ENCODE measurements at regions not wholly inside any gene's neighbourhood (a gene's known extent, or its start where the extent isn't known, plus 50 kb on each side); places are given as distances from the start of the nearest gene placed in this dataset.

- H3K36me3 Mint-ChIP-seq, result peaks cover 1% of the 10 kb centered on the region
- H3K4me3 Mint-ChIP-seq, result no peak overlapping the region
- no peaks in the 10 kb centered on the region for H3K9me3 Mint-ChIP-seq
- H3K27ac Mint-ChIP-seq, result no peak overlapping the region
- H3K4me1 Mint-ChIP-seq, result peaks cover 27% of the 10 kb centered on the region
- no peaks in the 10 kb centered on the region for H3K27me3 Mint-ChIP-seq
These were observed 215.9 kb downstream of the MDFIC start for GRCh38 chr7:115137816-115138215.

- Mint-ChIP-seq H3K9me3 (no peaks in the 10 kb centered on the region), H3K36me3 (peaks cover 1% of the 10 kb centered on the region), H3K4me1 (peaks cover 27% of the 10 kb centered on the region), H3K4me3 (no peak overlapping the region), H3K27me3 (no peaks in the 10 kb centered on the region), H3K27ac (no peak overlapping the region)
These were observed 215.0 kb downstream of the MDFIC start for GRCh38 chr7:115136796-115137443.

DNA sequence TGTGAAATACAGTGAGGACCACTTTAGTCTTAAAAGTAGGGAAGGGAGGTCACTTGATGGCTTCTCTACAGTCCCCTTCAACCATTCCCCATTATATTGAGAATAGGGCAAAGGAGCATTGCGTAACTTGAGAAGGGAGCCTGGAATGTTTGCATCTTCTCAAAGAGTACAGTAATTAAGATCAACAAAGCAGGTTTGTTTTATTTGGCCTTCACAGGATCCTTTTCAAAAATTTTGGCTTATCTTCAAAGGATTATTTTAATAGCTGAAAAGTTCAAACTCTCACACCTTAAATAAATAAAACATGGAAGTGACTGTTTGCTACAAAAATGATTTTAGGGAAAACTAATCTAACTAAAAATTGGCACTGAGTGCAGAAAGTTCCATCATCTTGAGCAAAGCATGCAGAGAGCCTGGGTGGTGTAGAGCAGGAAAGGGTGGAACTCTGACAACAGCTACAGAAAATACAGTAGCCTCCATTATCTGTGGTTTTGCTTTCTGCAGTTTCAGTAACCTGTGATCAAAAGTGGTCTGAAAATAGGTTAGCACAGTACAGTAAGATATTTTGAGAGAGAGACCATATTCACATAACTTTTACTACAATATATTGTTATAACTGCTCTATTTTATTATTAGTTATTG, 214.0 kb downstream of the MDFIC start:
- no peaks in the 10 kb centered on the region for H3K9me3 Mint-ChIP-seq
- peaks cover 27% of the 10 kb centered on the region for H3K4me1 Mint-ChIP-seq
- H3K4me3 Mint-ChIP-seq, result no peak overlapping the region
- H3K36me3 Mint-ChIP-seq, result peaks cover 3% of the 10 kb centered on the region
- H3K27me3 Mint-ChIP-seq, result no peaks in the 10 kb centered on the region
- no peak overlapping the region for H3K27ac Mint-ChIP-seq

- Mint-ChIP-seq H3K27me3 (no peaks in the 10 kb centered on the region), H3K9me3 (no peaks in the 10 kb centered on the region), H3K27ac (no peak overlapping the region), H3K4me3 (no peak overlapping the region), H3K36me3 (peaks cover 3% of the 10 kb centered on the region), H3K4me1 (peaks cover 27% of the 10 kb centered on the region)
These were observed 213.3 kb downstream of the MDFIC start for GRCh38 chr7:115135146-115135545.

- Mint-ChIP-seq H3K9me3 (no peaks in the 10 kb centered on the region), H3K4me1 (peaks cover 27% of the 10 kb centered on the region), H3K27ac (no peak overlapping the region), H3K27me3 (no peaks in the 10 kb centered on the region), H3K36me3 (peaks cover 3% of the 10 kb centered on the region), H3K4me3 (no peak overlapping the region)
These were observed 211.4 kb downstream of the MDFIC start for GRCh38 chr7:115133248-115133647.

- peaks cover 32% of the 10 kb centered on the region for H3K4me1 Mint-ChIP-seq
- peaks cover 3% of the 10 kb centered on the region for H3K36me3 Mint-ChIP-seq
- no peak overlapping the region for H3K4me3 Mint-ChIP-seq
- H3K27ac Mint-ChIP-seq, result no peak overlapping the region
- no peaks in the 10 kb centered on the region for H3K27me3 Mint-ChIP-seq
- H3K9me3 Mint-ChIP-seq, result no peaks in the 10 kb centered on the region
These were observed 210.2 kb downstream of the MDFIC start for GRCh38 chr7:115132096-115132495.

DNA sequence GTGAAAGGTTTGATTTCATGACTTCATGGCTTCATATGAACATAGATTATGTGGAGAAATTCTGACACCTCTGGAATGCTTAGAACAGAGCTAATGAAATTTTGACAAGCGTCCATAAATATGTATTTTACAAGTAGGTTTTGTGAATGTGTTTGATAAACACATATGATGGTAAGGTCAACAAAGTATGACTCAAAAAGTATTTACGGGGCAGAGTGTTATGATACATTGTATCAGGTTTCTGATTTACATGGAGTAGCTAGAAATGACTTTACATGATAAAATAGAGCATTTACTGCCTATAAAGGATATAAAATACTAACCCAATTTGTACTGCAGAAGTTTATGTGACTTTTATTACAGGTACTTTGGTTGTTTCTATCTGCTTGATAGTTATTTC, 206.3 kb downstream of the MDFIC start:
- Mint-ChIP-seq H3K27ac (peak overlapping the region; percentile 23), H3K36me3 (peaks cover 2% of the 10 kb centered on the region), H3K4me1 (peaks cover 12% of the 10 kb centered on the region)

GRCh38 chr7:115127399-115128021, 205.6 kb downstream of the MDFIC start:
- peaks cover 2% of the 10 kb centered on the region for H3K36me3 Mint-ChIP-seq
- H3K9me3 Mint-ChIP-seq, result no peaks in the 10 kb centered on the region
- no peak overlapping the region for H3K27ac Mint-ChIP-seq
- no peaks in the 10 kb centered on the region for H3K27me3 Mint-ChIP-seq
- H3K4me1 Mint-ChIP-seq, result peaks cover 16% of the 10 kb centered on the region
- no peak overlapping the region for H3K4me3 Mint-ChIP-seq

More for the DNA sequence above, 206.3 kb downstream of the MDFIC start:
- Mint-ChIP-seq H3K9me3 (no peaks in the 10 kb centered on the region), H3K27me3 (no peaks in the 10 kb centered on the region), H3K4me3 (no peak overlapping the region)

- H3K27me3 Mint-ChIP-seq, result no peaks in the 10 kb centered on the region
- peaks cover 22% of the 10 kb centered on the region for H3K4me1 Mint-ChIP-seq
- no peaks in the 10 kb centered on the region for H3K36me3 Mint-ChIP-seq
- no peak overlapping the region for H3K4me3 Mint-ChIP-seq
- no peak overlapping the region for H3K27ac Mint-ChIP-seq
- no peaks in the 10 kb centered on the region for H3K9me3 Mint-ChIP-seq
These were observed 203.9 kb downstream of the MDFIC start for GRCh38 chr7:115125750-115126149.

DNA sequence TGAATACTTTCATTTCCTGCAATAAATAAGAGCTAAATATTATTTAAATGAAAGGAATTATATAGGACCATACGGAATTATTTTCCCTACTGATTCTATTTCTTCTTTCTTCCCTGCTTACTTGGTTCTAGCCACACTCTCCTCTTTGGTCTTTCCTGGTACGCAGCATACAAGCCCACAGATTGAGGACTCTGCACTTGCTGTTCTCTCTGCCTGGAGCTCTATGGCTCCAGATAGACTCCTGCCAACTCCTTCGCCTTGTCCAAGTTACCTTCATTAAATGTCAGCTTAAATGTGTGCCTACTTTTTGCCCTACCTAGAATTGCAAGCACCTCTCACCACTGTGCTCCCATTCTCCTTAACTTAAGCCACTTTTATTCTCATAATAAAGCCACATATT, 203.4 kb downstream of the MDFIC start:
- H3K4me3 Mint-ChIP-seq, result no peak overlapping the region
- no peak overlapping the region for H3K27ac Mint-ChIP-seq
- H3K4me1 Mint-ChIP-seq, result peaks cover 22% of the 10 kb centered on the region
- H3K9me3 Mint-ChIP-seq, result no peaks in the 10 kb centered on the region
- H3K36me3 Mint-ChIP-seq, result no peaks in the 10 kb centered on the region
- no peaks in the 10 kb centered on the region for H3K27me3 Mint-ChIP-seq

DNA sequence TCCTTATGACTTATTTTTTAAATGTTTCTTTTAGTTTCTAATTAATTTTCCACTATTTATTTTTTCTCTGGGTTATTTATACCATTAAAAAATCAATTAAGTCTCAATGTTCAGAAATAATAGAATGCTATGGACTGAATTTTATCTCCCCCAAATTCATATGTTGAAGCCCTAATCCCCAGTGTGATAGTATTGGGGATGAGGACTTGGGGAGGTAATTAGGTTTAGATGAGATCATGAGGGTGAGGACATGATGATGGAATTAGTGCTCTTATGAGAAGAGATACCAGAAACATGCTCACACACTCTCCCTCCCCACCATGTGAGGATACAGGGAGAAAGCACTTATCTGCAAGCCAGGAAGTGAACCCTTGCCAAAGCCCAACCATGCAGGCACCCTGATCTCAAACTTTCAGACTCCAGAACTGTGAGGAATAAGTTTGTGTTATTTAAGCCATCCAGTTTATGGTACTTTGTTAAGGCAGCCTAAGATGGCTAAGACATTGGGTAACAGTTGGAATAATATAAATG, 202.6 kb downstream of the MDFIC start:
- no peaks in the 10 kb centered on the region for H3K36me3 Mint-ChIP-seq
- H3K4me1 Mint-ChIP-seq, result peaks cover 22% of the 10 kb centered on the region
- no peak overlapping the region for H3K4me3 Mint-ChIP-seq
- H3K27me3 Mint-ChIP-seq, result no peaks in the 10 kb centered on the region
- H3K27ac Mint-ChIP-seq, result no peak overlapping the region
- no peaks in the 10 kb centered on the region for H3K9me3 Mint-ChIP-seq

GRCh38 chr7:115123441-115123840, 201.5 kb downstream of the MDFIC start:
- H3K27ac Mint-ChIP-seq, result no peak overlapping the region
- no peaks in the 10 kb centered on the region for H3K27me3 Mint-ChIP-seq
- H3K9me3 Mint-ChIP-seq, result no peaks in the 10 kb centered on the region
- no peaks in the 10 kb centered on the region for H3K36me3 Mint-ChIP-seq
- H3K4me1 Mint-ChIP-seq, result peaks cover 22% of the 10 kb centered on the region
- H3K4me3 Mint-ChIP-seq, result no peak overlapping the region

GRCh38 chr7:115122388-115122787, 200.5 kb downstream of the MDFIC start:
- H3K27ac Mint-ChIP-seq, result no peak overlapping the region

GRCh38 chr7:115117748-115118147, 195.9 kb downstream of the MDFIC start:
- peaks cover 8% of the 10 kb centered on the region for H3K4me1 Mint-ChIP-seq
- H3K27ac Mint-ChIP-seq, result no peak overlapping the region
- no peaks in the 10 kb centered on the region for H3K36me3 Mint-ChIP-seq
- H3K9me3 Mint-ChIP-seq, result no peaks in the 10 kb centered on the region
- peaks cover 2% of the 10 kb centered on the region for H3K27me3 Mint-ChIP-seq
- H3K4me3 Mint-ChIP-seq, result no peak overlapping the region

More at GRCh38 chr7:115122388-115122787, 200.5 kb downstream of the MDFIC start:
- Mint-ChIP-seq H3K9me3 (no peaks in the 10 kb centered on the region), H3K4me3 (no peak overlapping the region), H3K4me1 (peaks cover 19% of the 10 kb centered on the region), H3K27me3 (no peaks in the 10 kb centered on the region), H3K36me3 (no peaks in the 10 kb centered on the region)

DNA sequence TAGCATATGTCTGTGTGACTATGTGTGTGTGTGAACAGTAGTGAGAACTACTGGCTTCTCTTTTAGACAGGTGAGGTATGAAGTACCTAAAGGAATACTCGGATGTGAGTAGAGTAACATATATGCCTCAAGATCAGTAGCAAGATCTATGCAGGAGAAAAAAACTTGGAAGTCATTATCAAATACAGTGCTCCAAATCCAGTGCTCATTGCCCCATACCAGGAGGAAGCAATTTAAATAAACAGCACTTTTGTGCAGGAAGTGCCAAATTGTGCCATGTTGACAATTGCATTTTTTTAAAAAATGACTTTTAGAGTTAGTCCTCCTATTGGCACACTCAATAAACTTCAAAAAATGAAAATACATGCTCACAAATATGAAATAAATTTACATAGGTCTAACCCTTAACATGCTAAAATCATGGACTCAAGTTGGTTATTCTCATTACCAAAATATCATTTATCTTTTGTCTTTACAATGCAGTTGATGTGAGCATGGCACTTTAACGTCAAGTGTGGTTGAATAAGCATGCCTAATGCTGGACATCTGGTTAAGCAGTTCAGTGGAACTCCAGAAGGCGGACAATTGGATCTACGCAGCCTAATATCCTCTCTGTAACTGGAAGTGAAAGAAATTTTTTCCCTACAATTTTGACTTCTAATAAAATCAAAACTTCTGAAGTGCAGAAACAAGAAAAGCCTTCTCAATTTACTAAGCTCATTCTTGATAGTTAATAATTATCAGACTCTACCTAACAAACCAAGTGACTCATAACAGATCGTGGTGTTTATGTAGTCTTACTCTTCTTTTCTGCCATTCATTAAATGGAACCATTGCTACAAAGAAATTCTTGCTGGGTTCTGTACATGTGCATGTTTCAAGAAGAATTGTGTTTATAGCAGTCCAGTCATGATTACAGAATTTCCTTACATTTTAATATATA, 195.2 kb downstream of the MDFIC start:
- no peak overlapping the region for H3K27ac Mint-ChIP-seq

More for the DNA sequence above, 195.2 kb downstream of the MDFIC start:
- Mint-ChIP-seq H3K4me3 (no peak overlapping the region), H3K9me3 (no peaks in the 10 kb centered on the region), H3K36me3 (no peaks in the 10 kb centered on the region), H3K4me1 (peaks cover 1% of the 10 kb centered on the region), H3K27me3 (peaks cover 2% of the 10 kb centered on the region)

Data from activated naive CD4-positive, alpha-beta T cell treated with anti-CD3 and anti-CD28 coated beads, Interleukin-2, amount 50 U/mL, for 24 hours (primary cell).